C4-2B (cell line): ENCODE measurements at regions not wholly inside any gene's neighbourhood (a gene's known extent, or its start where the extent isn't known, plus 50 kb on each side); places are given as distances from the start of the nearest gene placed in this dataset.

ENCODE experiments used
- CTCF ChIP-seq: fragments of 450-650 bp; conservative IDR thresholded peaks from 2 replicates; pipeline ENCODE4 v1.5.1; 2017; ENCODE audit warnings: mild to moderate bottlenecking
- ZFX ChIP-seq: fragments of 450-650 bp; IDR thresholded peaks from 2 replicates; pipeline ENCODE4 v1.6.1; 2017

- no peak for TF ChIP-seq CTCF
- no peak for TF ChIP-seq ZFX
These were observed 1142.0 kb upstream of the TMEFF2 start for GRCh38 chr2:193336781-193337180.
